ENCODE measurements at regions not wholly inside any gene's neighbourhood (a gene's known extent, or its start where the extent isn't known, plus 50 kb on each side); places are given as distances from the start of the nearest gene placed in this dataset.

DNA sequence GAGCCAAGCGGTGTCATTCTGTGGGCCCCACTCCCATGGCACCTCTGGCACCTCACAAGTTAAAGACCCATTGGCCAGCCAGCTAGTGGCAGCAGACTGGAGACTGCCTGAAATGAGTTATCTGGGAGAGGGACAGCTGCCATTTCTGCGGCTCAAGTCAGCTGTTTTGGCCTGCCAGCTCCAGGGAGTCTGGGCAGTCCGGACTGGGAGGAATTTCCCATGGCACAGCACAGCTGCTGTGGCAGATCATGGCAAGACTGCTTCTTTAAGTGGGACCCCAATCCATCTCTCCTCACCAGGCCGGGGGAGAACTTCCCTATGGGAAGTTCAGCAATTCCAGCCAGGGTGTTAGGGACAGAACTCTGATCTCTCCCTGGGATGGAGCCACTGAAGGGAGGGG is 2187.6 kb upstream of the CELF4 start:
- Histone ChIP-seq H3K9me3 (no peaks in the 10 kb centered on the region), H3K36me3 (ENCODE audit: control insufficient read depth in 2 of 2, extremely low read depth in 1 of 2, insufficient read depth in 1 of 2, low read length in 1 of 2) (no peaks in the 10 kb centered on the region), H3K4me1 (ENCODE audit: control insufficient read depth in 1 of 2, extremely low read depth in 1 of 2, insufficient read depth in 2 of 2, low read length in 2 of 2) (no peaks in the 10 kb centered on the region), H3K27ac (ENCODE audit: low read length) (no peak overlapping the region), H3K27me3 (replicated peaks in 1 of 2; ENCODE audit: control insufficient read depth in 2 of 2, extremely low read depth in 1 of 2, insufficient read depth in 2 of 2, low read length in 1 of 2) (no peaks in the 10 kb centered on the region), H3K4me3 (ENCODE audit: control insufficient read depth in 1 of 2, extremely low read depth in 1 of 2, low read length in 1 of 2) (no peak overlapping the region)
- H3K27ac Mint-ChIP-seq = no peak overlapping the region
- 100% methylated on average over 2 of the region's 4 CpGs for WGBS (ENCODE audit: insufficient coverage)
- DNase-seq (no peak), ATAC-seq (replicated peaks in 1 of 4) (no peak)
- no peaks in the 10 kb centered on the region for H3K4me1 Mint-ChIP-seq
- ChIA-PET POLR2A (no interaction called here), CTCF (no interaction called here)
- no peaks in the 10 kb centered on the region for H3K36me3 Mint-ChIP-seq
- H3K4me3 Mint-ChIP-seq = no peak overlapping the region
- peaks cover 6 to 26% (median 20%) of the 10 kb centered on the region in 3 donors for H3K9me3 Mint-ChIP-seq
- no peaks in the 10 kb centered on the region for H3K27me3 Mint-ChIP-seq

DNA sequence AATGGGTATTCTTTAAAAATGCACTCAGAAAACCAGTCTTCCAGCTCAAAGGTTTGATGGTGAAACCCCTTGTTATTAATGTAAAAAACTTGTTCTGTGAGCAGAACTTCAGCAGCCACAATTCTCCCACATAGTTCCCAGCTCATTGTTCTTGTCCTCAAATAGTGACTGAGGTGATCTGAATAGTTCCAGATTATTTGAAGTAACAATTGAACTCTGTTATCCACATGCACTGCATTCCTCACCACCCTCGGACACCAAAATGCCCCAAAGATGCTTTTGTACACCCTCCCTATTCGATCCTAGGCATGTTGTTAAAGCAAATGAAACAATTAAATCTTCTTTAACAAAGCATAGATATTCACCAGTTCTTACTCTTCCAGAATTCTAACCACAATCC is 2186.8 kb upstream of the CELF4 start:
- Mint-ChIP-seq H3K36me3 (no peaks in the 10 kb centered on the region), H3K27me3 (no peaks in the 10 kb centered on the region), H3K4me1 (no peaks in the 10 kb centered on the region), H3K4me3 (no peak overlapping the region), H3K9me3 (peaks cover 6 to 31% (median 15%) of the 10 kb centered on the region in 3 donors), H3K27ac (no peak overlapping the region)
- ATAC-seq (replicated peaks in 1 of 4) = no peak
- no peaks in the 10 kb centered on the region for H3K36me3 ChIP-seq (ENCODE audit: control insufficient read depth in 2 of 2, extremely low read depth in 1 of 2, insufficient read depth in 1 of 2, low read length in 1 of 2)
- H3K4me3 ChIP-seq (ENCODE audit: control insufficient read depth in 1 of 2, extremely low read depth in 1 of 2, low read length in 1 of 2) = no peak overlapping the region
- ChIA-PET POLR2A (no interaction called here), CTCF (no interaction called here)
- WGBS (ENCODE audit: insufficient coverage) = no CpG with 5 or more reads among the region's 2 CpGs
- H3K27ac ChIP-seq (ENCODE audit: low read length) = no peak overlapping the region
- no peaks in the 10 kb centered on the region for H3K4me1 ChIP-seq (ENCODE audit: control insufficient read depth in 1 of 2, extremely low read depth in 1 of 2, insufficient read depth in 2 of 2, low read length in 2 of 2)
- no peaks in the 10 kb centered on the region for H3K27me3 ChIP-seq (replicated peaks in 1 of 2; ENCODE audit: control insufficient read depth in 2 of 2, extremely low read depth in 1 of 2, insufficient read depth in 2 of 2, low read length in 1 of 2)
- no peaks in the 10 kb centered on the region for H3K9me3 ChIP-seq
- no peak for DNase-seq

DNA sequence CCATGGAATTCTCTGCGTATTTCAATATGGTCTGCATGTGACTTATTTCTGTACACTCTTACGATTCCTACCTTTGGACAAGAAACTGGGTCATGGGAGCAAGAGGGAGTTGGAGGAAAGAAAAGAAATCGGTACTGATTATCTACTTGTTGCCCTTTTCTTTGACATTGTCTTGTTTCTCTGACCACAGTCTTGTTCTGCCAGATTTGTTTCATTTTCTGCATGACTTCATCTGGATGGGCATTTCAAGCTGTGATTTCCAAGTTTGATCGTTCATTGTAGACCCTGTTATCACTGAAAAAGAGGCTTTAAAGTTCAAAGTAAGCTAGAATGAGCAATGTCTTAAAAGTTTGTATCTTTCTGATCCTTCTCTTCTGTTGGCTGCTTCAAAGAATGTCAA is 2186.3 kb upstream of the CELF4 start:
- Mint-ChIP-seq H3K9me3 (peaks cover 6 to 32% (median 13%) of the 10 kb centered on the region in 3 donors), H3K27me3 (no peaks in the 10 kb centered on the region), H3K4me1 (no peaks in the 10 kb centered on the region), H3K36me3 (no peaks in the 10 kb centered on the region), H3K27ac (no peak overlapping the region), H3K4me3 (no peak overlapping the region)
- H3K4me3 ChIP-seq (ENCODE audit: control insufficient read depth in 1 of 2, extremely low read depth in 1 of 2, low read length in 1 of 2) = no peak overlapping the region
- ChIA-PET CTCF (no interaction called here), POLR2A (no interaction called here)
- DNase-seq (no peak), ATAC-seq (replicated peaks in 1 of 4) (no peak)
- no peaks in the 10 kb centered on the region for H3K27me3 ChIP-seq (replicated peaks in 1 of 2; ENCODE audit: control insufficient read depth in 2 of 2, extremely low read depth in 1 of 2, insufficient read depth in 2 of 2, low read length in 1 of 2)
- no peaks in the 10 kb centered on the region for H3K36me3 ChIP-seq (ENCODE audit: control insufficient read depth in 2 of 2, extremely low read depth in 1 of 2, insufficient read depth in 1 of 2, low read length in 1 of 2)
- no peak overlapping the region for H3K27ac ChIP-seq (ENCODE audit: low read length)
- no peaks in the 10 kb centered on the region for H3K9me3 ChIP-seq
- 90% methylated on average over 2 of the region's 4 CpGs for WGBS (ENCODE audit: insufficient coverage)
- H3K4me1 ChIP-seq (ENCODE audit: control insufficient read depth in 1 of 2, extremely low read depth in 1 of 2, insufficient read depth in 2 of 2, low read length in 2 of 2) = no peaks in the 10 kb centered on the region

DNA sequence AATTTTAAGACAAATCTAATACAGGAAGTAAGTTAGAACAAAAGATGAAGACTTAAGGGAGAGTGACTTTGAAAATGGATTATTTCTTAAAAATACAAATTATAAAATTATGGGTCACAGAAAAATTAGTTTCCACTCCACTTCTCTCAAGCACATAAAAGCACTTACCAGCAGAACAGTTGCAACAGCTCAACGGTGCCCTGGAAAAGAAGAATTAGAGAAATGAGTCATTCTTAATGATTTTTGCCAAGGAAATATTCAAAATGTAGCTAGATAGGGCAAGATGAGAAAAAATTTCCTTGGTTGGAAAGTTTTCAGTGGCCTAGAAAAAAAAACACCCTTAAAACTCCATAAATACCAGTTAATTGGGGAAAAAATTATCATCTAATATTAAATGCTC is 2185.6 kb upstream of the CELF4 start:
- no CpG with 5 or more reads among the region's 1 CpG for WGBS (ENCODE audit: insufficient coverage)

DNA sequence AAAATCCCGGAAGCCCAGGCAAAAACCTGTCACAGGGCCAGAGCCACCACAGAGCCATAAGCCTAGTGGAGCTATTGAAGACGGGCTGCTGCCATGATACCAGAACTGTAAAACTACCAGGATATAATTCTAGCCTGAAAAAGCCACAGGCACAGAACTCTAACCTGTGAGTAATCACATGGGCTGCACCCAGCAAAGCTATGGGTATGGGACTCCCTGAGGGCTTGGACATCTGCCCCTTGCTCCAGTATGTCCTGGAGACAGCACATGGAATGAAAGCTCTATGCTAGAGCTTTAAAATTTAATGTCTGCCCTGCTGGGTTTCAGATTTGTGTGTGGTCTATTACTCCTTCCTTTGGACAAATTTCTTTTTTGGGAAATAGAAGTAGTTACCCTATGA is 2183.6 kb upstream of the CELF4 start:
- Mint-ChIP-seq H3K4me3 (no peak overlapping the region), H3K36me3 (no peaks in the 10 kb centered on the region), H3K9me3 (peaks cover 0 to 27% (median 5%) of the 10 kb centered on the region in 3 donors), H3K4me1 (no peaks in the 10 kb centered on the region), H3K27ac (no peak overlapping the region), H3K27me3 (no peaks in the 10 kb centered on the region)
- DNase-seq (no peak), ATAC-seq (replicated peaks in 1 of 4) (no peak)
- ChIA-PET CTCF (no interaction called here), POLR2A (interaction anchor here in 1 of 2 donors (0.6 kb wide), 1 partner anchor 35 kb away, joined by 3 read pairs; no protein-coding TSS in a partner anchor)
- H3K4me1 ChIP-seq (ENCODE audit: control insufficient read depth in 1 of 2, extremely low read depth in 1 of 2, insufficient read depth in 2 of 2, low read length in 2 of 2) = no peaks in the 10 kb centered on the region
- 86% methylated on average over 2 of the region's 2 CpGs for WGBS (ENCODE audit: insufficient coverage)
- H3K4me3 ChIP-seq (ENCODE audit: control insufficient read depth in 1 of 2, extremely low read depth in 1 of 2, low read length in 1 of 2) = no peak overlapping the region
- no peaks in the 10 kb centered on the region for H3K9me3 ChIP-seq
- H3K36me3 ChIP-seq (ENCODE audit: control insufficient read depth in 2 of 2, extremely low read depth in 1 of 2, insufficient read depth in 1 of 2, low read length in 1 of 2) = no peaks in the 10 kb centered on the region
- no peak overlapping the region for H3K27ac ChIP-seq (ENCODE audit: low read length)
- no peaks in the 10 kb centered on the region for H3K27me3 ChIP-seq (replicated peaks in 1 of 2; ENCODE audit: control insufficient read depth in 2 of 2, extremely low read depth in 1 of 2, insufficient read depth in 2 of 2, low read length in 1 of 2)

More for the DNA sequence above, 2185.6 kb upstream of the CELF4 start:
- H3K9me3 ChIP-seq = no peaks in the 10 kb centered on the region
- ChIA-PET CTCF (no interaction called here), POLR2A (no interaction called here)
- H3K27me3 Mint-ChIP-seq = no peaks in the 10 kb centered on the region
- DNase-seq = no peak
- no peaks in the 10 kb centered on the region for H3K4me1 Mint-ChIP-seq
- H3K4me3 ChIP-seq (ENCODE audit: control insufficient read depth in 1 of 2, extremely low read depth in 1 of 2, low read length in 1 of 2) = no peak overlapping the region
- no peak overlapping the region for H3K27ac ChIP-seq (ENCODE audit: low read length)
- H3K36me3 Mint-ChIP-seq = no peaks in the 10 kb centered on the region
- peaks cover 6 to 32% (median 7%) of the 10 kb centered on the region in 3 donors for H3K9me3 Mint-ChIP-seq
- no peaks in the 10 kb centered on the region for H3K27me3 ChIP-seq (replicated peaks in 1 of 2; ENCODE audit: control insufficient read depth in 2 of 2, extremely low read depth in 1 of 2, insufficient read depth in 2 of 2, low read length in 1 of 2)
- no peak for ATAC-seq (replicated peaks in 1 of 4)
- H3K27ac Mint-ChIP-seq = no peak overlapping the region
- no peaks in the 10 kb centered on the region for H3K4me1 ChIP-seq (ENCODE audit: control insufficient read depth in 1 of 2, extremely low read depth in 1 of 2, insufficient read depth in 2 of 2, low read length in 2 of 2)
- H3K4me3 Mint-ChIP-seq = no peak overlapping the region
- no peaks in the 10 kb centered on the region for H3K36me3 ChIP-seq (ENCODE audit: control insufficient read depth in 2 of 2, extremely low read depth in 1 of 2, insufficient read depth in 1 of 2, low read length in 1 of 2)

DNA sequence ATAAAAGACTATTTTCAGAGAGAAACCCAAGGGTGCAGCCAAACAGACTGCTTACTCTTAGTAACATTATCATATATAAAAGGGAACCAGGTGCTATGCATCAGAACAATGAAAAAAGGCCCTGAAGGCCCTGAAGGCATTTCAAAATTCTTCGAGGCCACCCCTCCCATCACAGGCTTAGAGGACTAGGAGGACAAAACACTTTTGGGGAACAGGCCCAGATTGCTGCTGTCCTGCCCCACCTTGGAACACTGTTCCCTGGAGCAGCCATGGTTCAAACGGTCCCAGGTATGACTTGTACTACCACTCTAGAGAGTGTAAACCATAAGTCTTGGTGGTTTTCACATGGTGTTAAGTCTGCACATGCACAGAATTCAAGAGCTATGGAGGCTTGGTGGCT is 2183.1 kb upstream of the CELF4 start:
- Mint-ChIP-seq H3K4me3 (no peak overlapping the region), H3K27me3 (no peaks in the 10 kb centered on the region), H3K36me3 (no peaks in the 10 kb centered on the region), H3K4me1 (no peaks in the 10 kb centered on the region), H3K27ac (no peak overlapping the region), H3K9me3 (peaks cover 0 to 27% (median 5%) of the 10 kb centered on the region in 3 donors)
- ChIA-PET POLR2A (interaction anchor here in 1 of 2 donors (0.6 kb wide), 1 partner anchor 34 kb away, joined by 3 read pairs; no protein-coding TSS in a partner anchor), CTCF (no interaction called here)
- DNase-seq (no peak), ATAC-seq (replicated peaks in 1 of 4) (no peak)
- H3K27ac ChIP-seq (ENCODE audit: low read length) = no peak overlapping the region
- H3K4me1 ChIP-seq (ENCODE audit: control insufficient read depth in 1 of 2, extremely low read depth in 1 of 2, insufficient read depth in 2 of 2, low read length in 2 of 2) = no peaks in the 10 kb centered on the region
- no peaks in the 10 kb centered on the region for H3K36me3 ChIP-seq (ENCODE audit: control insufficient read depth in 2 of 2, extremely low read depth in 1 of 2, insufficient read depth in 1 of 2, low read length in 1 of 2)
- no peaks in the 10 kb centered on the region for H3K27me3 ChIP-seq (replicated peaks in 1 of 2; ENCODE audit: control insufficient read depth in 2 of 2, extremely low read depth in 1 of 2, insufficient read depth in 2 of 2, low read length in 1 of 2)
- no peaks in the 10 kb centered on the region for H3K9me3 ChIP-seq
- 85% methylated on average over 2 of the region's 2 CpGs for WGBS (ENCODE audit: insufficient coverage)
- no peak overlapping the region for H3K4me3 ChIP-seq (ENCODE audit: control insufficient read depth in 1 of 2, extremely low read depth in 1 of 2, low read length in 1 of 2)

DNA sequence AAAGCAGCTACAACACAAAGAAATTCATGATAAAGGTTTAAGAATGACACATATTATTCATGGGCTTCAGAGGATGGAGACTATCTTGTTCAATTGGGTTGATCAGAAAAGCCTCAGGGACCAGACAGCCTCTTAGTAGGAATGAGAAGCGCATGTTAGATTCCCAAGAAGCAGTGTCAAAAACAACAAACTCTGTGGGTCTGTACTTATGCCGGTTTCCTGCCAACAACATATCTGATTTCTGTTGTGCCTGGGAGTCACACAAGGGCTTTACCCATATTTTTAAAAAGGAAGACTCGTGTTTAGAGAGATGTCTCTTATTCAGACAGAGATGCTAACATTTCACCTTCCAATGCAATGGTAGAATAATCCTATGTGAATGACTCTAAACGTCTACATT is 2180.6 kb upstream of the CELF4 start:
- Histone ChIP-seq H3K4me3 (ENCODE audit: control insufficient read depth in 1 of 2, extremely low read depth in 1 of 2, low read length in 1 of 2) (no peak overlapping the region), H3K4me1 (ENCODE audit: control insufficient read depth in 1 of 2, extremely low read depth in 1 of 2, insufficient read depth in 2 of 2, low read length in 2 of 2) (no peaks in the 10 kb centered on the region), H3K27me3 (replicated peaks in 1 of 2; ENCODE audit: control insufficient read depth in 2 of 2, extremely low read depth in 1 of 2, insufficient read depth in 2 of 2, low read length in 1 of 2) (no peaks in the 10 kb centered on the region), H3K36me3 (ENCODE audit: control insufficient read depth in 2 of 2, extremely low read depth in 1 of 2, insufficient read depth in 1 of 2, low read length in 1 of 2) (no peaks in the 10 kb centered on the region), H3K27ac (ENCODE audit: low read length) (no peak overlapping the region), H3K9me3 (no peaks in the 10 kb centered on the region)
- Mint-ChIP-seq H3K9me3 (peaks cover 0 to 22% (median 5%) of the 10 kb centered on the region in 3 donors), H3K4me3 (no peak overlapping the region), H3K27ac (no peak overlapping the region), H3K27me3 (no peaks in the 10 kb centered on the region), H3K4me1 (no peaks in the 10 kb centered on the region), H3K36me3 (no peaks in the 10 kb centered on the region)
- WGBS (ENCODE audit: insufficient coverage) = 86% methylated on average over 1 of the region's 4 CpGs
- POLR2A ChIA-PET = no interaction called here
- no peak for ATAC-seq (replicated peaks in 1 of 4)
- CTCF ChIA-PET = no interaction called here
- DNase-seq = no peak

Measured in T-cell (primary cell).